ENCODE measurements at regions not wholly inside any gene's neighbourhood (a gene's known extent, or its start where the extent isn't known, plus 50 kb on each side); places are given as distances from the start of the nearest gene placed in this dataset.

DNA sequence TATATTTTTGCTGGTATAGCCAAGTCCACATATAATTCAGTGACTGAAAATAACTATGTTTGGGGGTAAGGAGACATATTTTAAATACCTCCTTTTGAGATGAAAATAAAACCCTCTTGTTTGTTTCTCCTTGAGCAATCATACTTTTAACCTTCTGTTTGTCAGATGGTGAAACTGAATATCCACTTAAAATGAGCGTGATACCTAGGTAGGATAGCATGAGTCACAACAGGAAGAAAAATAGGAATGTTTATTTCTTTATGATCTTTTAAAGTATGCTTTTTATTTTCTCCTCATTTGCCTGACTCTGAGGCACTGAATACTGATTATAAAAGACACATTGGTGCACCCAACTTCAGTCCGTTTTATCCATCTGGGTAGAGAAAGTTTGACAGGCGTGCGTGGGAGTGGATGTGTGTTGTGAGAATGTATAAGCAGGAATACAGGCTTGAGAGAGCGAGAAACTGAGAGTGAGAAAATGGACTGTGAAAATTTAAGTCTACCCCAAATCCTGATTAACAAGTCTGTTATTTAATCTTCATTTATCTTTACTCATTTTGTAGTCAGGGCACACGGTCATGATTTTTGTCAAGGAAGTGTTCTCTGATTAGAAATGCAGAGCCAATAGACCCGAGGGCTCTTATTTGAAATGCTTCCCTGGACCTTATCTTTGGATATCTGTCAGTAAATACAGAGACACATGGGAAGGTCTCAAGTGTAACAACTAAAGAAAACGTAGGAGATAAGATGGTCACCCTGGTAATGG is 62.1 kb upstream of the ANTXR2 start:
- H3K4me3 ChIP-seq (replicated peaks in 1 of 2; ENCODE audit: low read depth in 1 of 2, low read length in 2 of 2): no peak overlapping the region
- H3K27ac ChIP-seq (ENCODE audit: low read depth, low read length): no peak overlapping the region
- no peak overlapping the region for H3K9ac ChIP-seq (ENCODE audit: low read length)

GRCh38 chr4:80133240-80133783 is 60.3 kb upstream of the ANTXR2 start:
- no peak for DNase-seq (ENCODE audit: low read depth, low spot score)
- Histone ChIP-seq H3K27me3 (ENCODE audit: insufficient read depth, low read length) (no peaks in the 10 kb centered on the region), H3K9me2 (ENCODE audit: insufficient read depth) (no peaks in the 10 kb centered on the region), H3K79me2 (ENCODE audit: insufficient read depth, low read length) (no peaks in the 10 kb centered on the region), H3K27ac (ENCODE audit: low read depth, low read length) (no peak overlapping the region), H3K9me3 (ENCODE audit: control insufficient read depth in 1 of 2, insufficient read depth in 1 of 2, low read depth in 1 of 2, low read length in 2 of 2) (no peaks in the 10 kb centered on the region), H3K9ac (ENCODE audit: low read length) (no peak overlapping the region), H2AFZ (ENCODE audit: low read depth, low read length, poor library complexity, severe bottlenecking) (no peak overlapping the region), H4K20me1 (ENCODE audit: insufficient read depth) (no peaks in the 10 kb centered on the region), H3K4me1 (ENCODE audit: control insufficient read depth in 1 of 2, insufficient read depth in 2 of 2, low read length in 2 of 2) (peaks cover 4 to 29% of the 10 kb centered on the region in 2 experiments; a peak in 3 of 4 replicates), H3K4me2 (ENCODE audit: low read length) (no peak overlapping the region), H3K36me3 (ENCODE audit: control insufficient read depth in 1 of 2, insufficient read depth in 2 of 2, low read length in 2 of 2) (no peaks in the 10 kb centered on the region), H3K4me3 (replicated peaks in 1 of 2; ENCODE audit: low read depth in 1 of 2, low read length in 2 of 2) (no peak overlapping the region)
- intact Hi-C loops (cut with micrococcal nuclease): no loop called here
- no peak for ATAC-seq
- CTCF ChIA-PET: no interaction called here
- POLR2A ChIA-PET: no interaction called here
- BruUV-seq (replicated peaks): no TSS peak
- RAD21 ChIA-PET (ENCODE audit: low non-redundant PET in 1 of 2, low total read pairs in 2 of 2, uncharacterized antibody in 2 of 2, unreplicated experiment in 2 of 2): no interaction called here
- TF ChIP-seq, protein P1, sequence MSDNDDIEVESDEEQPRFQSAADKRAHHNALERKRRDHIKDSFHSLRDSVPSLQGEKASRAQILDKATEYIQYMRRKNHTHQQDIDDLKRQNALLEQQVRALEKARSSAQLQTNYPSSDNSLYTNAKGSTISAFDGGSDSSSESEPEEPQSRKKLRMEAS (IDR thresholded peaks at IDR 0.05): no peak
- no peak for TF ChIP-seq REST (IDR thresholded peaks at IDR 0.05; ENCODE audit: low read depth)
- TF ChIP-seq JUND (IDR thresholded peaks at IDR 0.05): no peak
- TF ChIP-seq YY1 (IDR thresholded peaks at IDR 0.05; ENCODE audit: extremely low read depth, insufficient replicate concordance, low read depth, low read length): no peak
- no peak for TF ChIP-seq ZNF274 (IDR thresholded peaks at IDR 0.05; ENCODE audit: low read depth, low read length)
- TF ChIP-seq CBX3 (IDR thresholded peaks at IDR 0.05; ENCODE audit: low read depth): no peak
- no peak for TF ChIP-seq ZBTB33 (IDR thresholded peaks at IDR 0.05; ENCODE audit: extremely low read depth, insufficient replicate concordance, low read length)
- no peak for TF ChIP-seq SRF (IDR thresholded peaks at IDR 0.05; ENCODE audit: low read depth)
- TF ChIP-seq POLR2AphosphoS5 (IDR thresholded peaks at IDR 0.05; ENCODE audit: low read depth, low read length): no peak

More for the DNA sequence above, 62.1 kb upstream of the ANTXR2 start:
- no TSS peak for BruUV-seq (replicated peaks)
- ATAC-seq: no peak
- ChIA-PET RAD21 (ENCODE audit: low non-redundant PET in 1 of 2, low total read pairs in 2 of 2, uncharacterized antibody in 2 of 2, unreplicated experiment in 2 of 2) (no interaction called here), POLR2A (no interaction called here), CTCF (no interaction called here)
- Histone ChIP-seq H4K20me1 (ENCODE audit: insufficient read depth) (no peaks in the 10 kb centered on the region), H3K9me2 (ENCODE audit: insufficient read depth) (no peaks in the 10 kb centered on the region), H3K79me2 (ENCODE audit: insufficient read depth, low read length) (no peaks in the 10 kb centered on the region), H3K4me1 (ENCODE audit: control insufficient read depth in 1 of 2, insufficient read depth in 2 of 2, low read length in 2 of 2) (peaks cover 0 to 11% of the 10 kb centered on the region in 2 experiments; a peak in 1 of 4 replicates), H3K27me3 (ENCODE audit: insufficient read depth, low read length) (no peaks in the 10 kb centered on the region), H3K4me2 (ENCODE audit: low read length) (no peak overlapping the region), H3K9me3 (ENCODE audit: control insufficient read depth in 1 of 2, insufficient read depth in 1 of 2, low read depth in 1 of 2, low read length in 2 of 2) (no peaks in the 10 kb centered on the region), H3K36me3 (ENCODE audit: control insufficient read depth in 1 of 2, insufficient read depth in 2 of 2, low read length in 2 of 2) (no peaks in the 10 kb centered on the region), H2AFZ (ENCODE audit: low read depth, low read length, poor library complexity, severe bottlenecking) (peak overlapping the region; percentile 40)
- DNase-seq (ENCODE audit: low read depth, low spot score): no peak
- intact Hi-C loops (cut with micrococcal nuclease): no loop called here
- TF ChIP-seq EZH2 (IDR thresholded peaks at IDR 0.05): no peak
- TF ChIP-seq POLR2AphosphoS5 (IDR thresholded peaks at IDR 0.05; ENCODE audit: low read depth, low read length): no peak
- 0 out of 2 replicates have a peak, but pooled peaks have one; percentile 18 for TF ChIP-seq SP1 (IDR thresholded peaks at IDR 0.05; ENCODE audit: low read depth)
- TF ChIP-seq JUND (IDR thresholded peaks at IDR 0.05): peak; percentile 24; the same call in 1 of the 2 replicates
